D721Med (cell line): ENCODE measurements at regions not wholly inside any gene's neighbourhood (a gene's known extent, or its start where the extent isn't known, plus 50 kb on each side); places are given as distances from the start of the nearest gene placed in this dataset.

Experiments used
- DNase-seq: peaks from one replicate; pipeline ENCODE4 v3.0.0; 2011; ENCODE audit warnings: low spot score; ENCODE audit not compliant: insufficient read length
- FAIRE-seq: peaks from 2 replicates; lab custom pipeline; 2011; peaks lifted over from hg19 to GRCh38; lab: Jason Lieb, UNC
- TF ChIP-seq, protein P1 (sequence below): IDR thresholded peaks from 2 replicates; pipeline ENCODE4 v1.5.1; 2012; ENCODE audit warnings: mild to moderate bottlenecking, control low read depth; ENCODE audit not compliant: insufficient read depth; ENCODE audit errors: missing control alignments

DNA sequence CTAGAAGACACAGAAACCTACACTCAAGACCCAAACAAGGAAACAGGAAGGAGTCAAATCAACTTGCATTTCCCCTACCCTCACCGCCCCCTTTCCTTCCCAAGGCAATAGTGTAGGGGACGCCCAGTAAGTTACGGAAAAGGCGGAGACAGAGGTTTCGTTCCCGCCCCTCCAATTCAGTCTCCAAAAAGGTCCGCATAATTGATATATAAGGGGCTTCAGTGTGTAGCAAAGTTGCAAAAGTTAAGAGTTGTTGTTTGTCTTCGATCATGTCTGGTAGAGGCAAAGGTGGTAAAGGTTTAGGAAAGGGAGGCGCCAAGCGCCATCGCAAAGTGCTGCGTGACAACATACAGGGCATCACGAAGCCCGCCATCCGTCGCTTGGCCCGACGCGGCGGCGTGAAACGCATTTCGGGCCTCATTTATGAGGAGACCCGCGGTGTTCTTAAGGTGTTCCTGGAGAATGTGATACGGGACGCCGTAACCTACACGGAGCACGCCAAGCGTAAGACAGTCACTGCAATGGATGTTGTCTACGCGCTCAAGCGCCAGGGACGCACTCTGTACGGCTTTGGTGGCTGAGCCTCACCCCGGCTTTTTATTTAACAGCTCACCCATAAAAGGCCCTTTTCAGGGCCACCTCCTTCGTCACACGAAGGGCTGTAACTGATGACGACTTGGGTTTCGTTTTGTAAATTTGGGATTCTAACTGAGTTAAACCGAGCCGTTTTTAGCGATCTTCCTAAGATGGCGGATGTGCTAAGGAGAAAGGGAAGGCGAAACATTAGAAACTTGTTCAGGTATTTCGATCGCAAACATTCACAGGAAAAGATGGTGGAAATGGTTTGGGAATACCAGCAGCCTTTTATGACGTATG is 124.6 kb upstream of the BTN3A2 start:
- TF ChIP-seq, protein P1, sequence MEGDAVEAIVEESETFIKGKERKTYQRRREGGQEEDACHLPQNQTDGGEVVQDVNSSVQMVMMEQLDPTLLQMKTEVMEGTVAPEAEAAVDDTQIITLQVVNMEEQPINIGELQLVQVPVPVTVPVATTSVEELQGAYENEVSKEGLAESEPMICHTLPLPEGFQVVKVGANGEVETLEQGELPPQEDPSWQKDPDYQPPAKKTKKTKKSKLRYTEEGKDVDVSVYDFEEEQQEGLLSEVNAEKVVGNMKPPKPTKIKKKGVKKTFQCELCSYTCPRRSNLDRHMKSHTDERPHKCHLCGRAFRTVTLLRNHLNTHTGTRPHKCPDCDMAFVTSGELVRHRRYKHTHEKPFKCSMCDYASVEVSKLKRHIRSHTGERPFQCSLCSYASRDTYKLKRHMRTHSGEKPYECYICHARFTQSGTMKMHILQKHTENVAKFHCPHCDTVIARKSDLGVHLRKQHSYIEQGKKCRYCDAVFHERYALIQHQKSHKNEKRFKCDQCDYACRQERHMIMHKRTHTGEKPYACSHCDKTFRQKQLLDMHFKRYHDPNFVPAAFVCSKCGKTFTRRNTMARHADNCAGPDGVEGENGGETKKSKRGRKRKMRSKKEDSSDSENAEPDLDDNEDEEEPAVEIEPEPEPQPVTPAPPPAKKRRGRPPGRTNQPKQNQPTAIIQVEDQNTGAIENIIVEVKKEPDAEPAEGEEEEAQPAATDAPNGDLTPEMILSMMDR: no peak
- DNase-seq: no peak
- FAIRE-seq: no peak

DNA sequence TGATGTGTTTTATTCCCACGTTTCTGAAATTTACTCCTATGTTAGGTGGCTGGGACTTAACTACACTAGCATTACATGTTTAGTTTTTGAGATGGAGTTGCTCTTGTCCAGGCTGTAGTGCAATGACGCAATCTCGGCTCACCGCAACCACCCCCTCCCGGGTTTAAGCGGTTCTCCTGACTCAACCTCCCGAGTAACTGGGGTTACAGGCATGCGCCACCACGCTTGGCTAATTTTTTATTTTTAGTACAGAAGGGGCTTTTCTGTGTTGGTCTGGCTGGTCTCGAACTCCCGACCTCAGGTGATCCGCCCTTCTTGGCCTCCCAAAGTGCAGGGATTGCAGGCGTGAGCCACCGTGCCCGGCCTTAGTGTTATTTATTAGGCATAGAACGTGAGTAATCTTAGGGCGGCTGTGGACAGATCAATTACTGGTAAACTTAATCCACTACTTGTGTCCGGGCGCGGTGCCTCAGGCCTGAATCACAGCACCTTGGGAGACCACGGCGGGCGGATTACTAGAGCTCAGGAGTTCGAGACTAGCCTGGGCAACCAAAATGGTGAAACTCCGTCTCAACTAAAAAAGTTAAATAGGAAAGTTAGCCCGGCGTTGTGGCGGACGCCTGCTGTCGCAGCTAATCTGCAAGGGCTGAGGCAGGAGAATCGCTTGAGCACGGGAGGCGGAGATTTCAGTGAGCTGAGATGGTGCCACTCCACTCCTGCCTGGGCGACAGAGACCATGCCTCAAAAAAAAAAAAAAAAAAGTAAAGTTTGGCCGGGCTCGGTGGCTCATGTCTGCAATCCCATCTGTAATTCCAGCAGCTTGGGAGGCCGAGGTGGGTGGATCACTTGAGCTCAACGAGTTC is 123.7 kb upstream of the BTN3A2 start:
- TF ChIP-seq, protein P1: no peak
- no peak for FAIRE-seq
- no peak for DNase-seq

DNA sequence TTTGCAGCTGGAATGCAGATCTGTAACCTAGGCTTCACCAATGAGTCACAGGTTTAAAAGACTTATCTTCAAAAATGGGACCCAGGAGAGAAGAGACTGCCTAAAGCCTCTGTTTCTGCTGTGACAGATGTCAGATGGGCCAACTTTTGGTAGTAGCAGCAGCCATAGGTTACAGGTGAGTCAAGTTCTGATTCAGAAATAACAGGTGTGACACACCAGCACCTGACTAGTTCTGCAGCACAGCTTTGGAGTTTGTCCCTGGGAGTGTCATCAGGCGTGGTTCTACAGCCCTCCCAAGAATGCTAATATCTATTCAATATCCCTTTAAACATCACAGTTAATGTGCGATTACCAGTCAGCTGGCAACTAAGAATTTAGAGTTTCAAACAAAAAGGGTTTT is 121.9 kb upstream of the BTN3A2 start:
- FAIRE-seq: no peak
- no peak for DNase-seq
- TF ChIP-seq, protein P1: no peak

DNA sequence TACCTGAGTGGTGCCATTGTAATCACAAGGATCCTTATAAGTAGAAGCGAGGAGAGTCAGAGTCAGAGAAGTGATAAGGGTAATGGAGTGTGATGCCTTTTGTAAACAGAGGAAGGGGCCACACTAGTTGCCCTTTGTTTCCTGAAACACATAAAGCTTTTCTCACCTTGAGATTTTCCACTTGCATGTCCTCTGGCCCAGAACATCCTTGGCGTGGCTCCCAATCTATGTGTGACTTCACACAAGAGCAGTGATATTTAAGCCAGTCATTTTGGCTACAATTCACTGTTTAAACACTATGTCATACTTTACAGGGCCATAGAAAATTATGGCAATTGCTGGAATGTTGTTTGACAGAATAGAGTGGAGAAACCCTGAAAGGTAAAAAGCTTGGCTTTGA is 121.2 kb upstream of the BTN3A2 start:
- TF ChIP-seq, protein P1: no peak
- DNase-seq (no peak), FAIRE-seq (no peak)

DNA sequence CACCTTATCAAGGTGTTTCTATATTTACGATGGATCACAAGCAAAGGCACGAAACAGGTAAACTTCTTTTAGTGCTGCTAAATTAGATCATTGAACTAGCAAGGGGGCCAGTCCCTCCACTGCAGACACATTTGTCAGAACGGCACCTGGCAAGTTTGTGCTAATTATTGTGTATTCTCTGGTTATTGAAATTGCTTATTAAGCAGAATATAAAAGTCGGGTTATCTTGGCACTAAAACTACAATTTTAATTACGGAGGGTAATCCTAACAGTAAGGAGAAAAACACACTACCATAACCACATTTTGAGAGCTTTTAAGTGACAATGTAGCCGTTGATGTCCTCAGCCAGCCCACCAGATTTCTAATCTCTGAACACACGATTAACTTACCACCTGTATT is 118.9 kb upstream of the BTN3A2 start:
- TF ChIP-seq, protein P1: no peak
- no peak for DNase-seq
- no peak for FAIRE-seq

DNA sequence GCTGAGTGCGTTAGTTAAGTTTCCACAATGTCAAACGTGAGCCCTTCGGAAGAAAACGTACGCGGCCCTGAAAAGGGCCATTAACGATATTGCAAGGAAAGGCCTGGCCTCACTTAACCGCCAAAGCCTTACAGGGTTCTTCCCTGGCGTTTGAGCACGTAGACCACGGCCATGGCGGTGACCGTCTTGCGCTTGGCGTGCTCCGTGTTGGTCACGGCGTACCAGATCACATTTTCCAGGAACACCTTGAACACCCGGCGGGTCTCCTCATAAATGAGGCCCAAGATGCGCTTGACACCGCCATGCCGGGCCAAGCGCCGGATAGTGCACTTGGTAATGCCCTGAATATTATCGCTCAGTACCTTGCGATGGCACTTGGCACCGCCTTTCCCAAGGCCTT is 118.4 kb upstream of the BTN3A2 start:
- FAIRE-seq: no peak
- DNase-seq: no peak
- TF ChIP-seq, protein P1: no peak

DNA sequence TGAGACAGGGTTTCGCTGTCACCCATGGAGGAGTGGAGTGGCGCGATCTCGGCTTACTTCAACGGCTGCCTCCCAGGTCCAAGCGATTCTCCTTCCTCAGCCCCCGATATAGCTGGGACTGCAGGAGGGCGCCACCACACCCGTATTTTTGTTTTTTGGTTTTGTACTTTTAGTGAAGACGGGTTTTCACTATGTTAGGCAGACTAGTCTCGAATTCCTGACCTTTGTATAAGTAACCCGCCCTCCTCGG is 115.4 kb upstream of the BTN3A2 start:
- no peak for FAIRE-seq
- TF ChIP-seq, protein P1: no peak
- no peak for DNase-seq
